ENCODE measurements at regions not wholly inside any gene's neighbourhood (a gene's known extent, or its start where the extent isn't known, plus 50 kb on each side); places are given as distances from the start of the nearest gene placed in this dataset.

- ATAC-seq (ENCODE audit: low FRiP score) (no peak), DNase-seq (ENCODE audit: low spot score) (no peak)
- TF ChIP-seq, protein P1, sequence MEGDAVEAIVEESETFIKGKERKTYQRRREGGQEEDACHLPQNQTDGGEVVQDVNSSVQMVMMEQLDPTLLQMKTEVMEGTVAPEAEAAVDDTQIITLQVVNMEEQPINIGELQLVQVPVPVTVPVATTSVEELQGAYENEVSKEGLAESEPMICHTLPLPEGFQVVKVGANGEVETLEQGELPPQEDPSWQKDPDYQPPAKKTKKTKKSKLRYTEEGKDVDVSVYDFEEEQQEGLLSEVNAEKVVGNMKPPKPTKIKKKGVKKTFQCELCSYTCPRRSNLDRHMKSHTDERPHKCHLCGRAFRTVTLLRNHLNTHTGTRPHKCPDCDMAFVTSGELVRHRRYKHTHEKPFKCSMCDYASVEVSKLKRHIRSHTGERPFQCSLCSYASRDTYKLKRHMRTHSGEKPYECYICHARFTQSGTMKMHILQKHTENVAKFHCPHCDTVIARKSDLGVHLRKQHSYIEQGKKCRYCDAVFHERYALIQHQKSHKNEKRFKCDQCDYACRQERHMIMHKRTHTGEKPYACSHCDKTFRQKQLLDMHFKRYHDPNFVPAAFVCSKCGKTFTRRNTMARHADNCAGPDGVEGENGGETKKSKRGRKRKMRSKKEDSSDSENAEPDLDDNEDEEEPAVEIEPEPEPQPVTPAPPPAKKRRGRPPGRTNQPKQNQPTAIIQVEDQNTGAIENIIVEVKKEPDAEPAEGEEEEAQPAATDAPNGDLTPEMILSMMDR (IDR thresholded peaks at IDR 0.05) = no peak
Measured at GRCh38 chr3:105210141-105210540, 156.6 kb upstream of the ALCAM start.

DNA sequence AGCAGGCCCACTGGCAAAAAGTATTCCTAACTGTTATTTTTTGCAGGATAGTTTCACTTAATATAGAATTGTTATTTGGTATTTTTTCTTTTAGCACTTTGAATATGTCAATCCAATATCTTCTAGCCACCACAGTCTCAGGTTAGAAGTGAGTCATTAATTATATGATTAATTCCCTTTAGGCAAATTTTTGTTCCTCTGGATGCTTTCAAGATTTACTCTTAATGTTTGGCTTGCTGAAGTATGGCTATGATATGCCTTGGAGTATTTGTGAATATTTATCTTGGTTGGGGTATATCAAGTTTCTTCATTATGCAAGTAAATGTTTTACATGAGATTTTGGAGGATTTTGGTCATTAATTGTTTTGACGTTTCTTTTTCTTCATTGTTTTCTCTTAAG, 152.1 kb upstream of the ALCAM start:
- no peak for ATAC-seq (ENCODE audit: low FRiP score)
- TF ChIP-seq, protein P1 (IDR thresholded peaks at IDR 0.05) = no peak
- DNase-seq (ENCODE audit: low spot score) = no peak

GRCh38 chr3:105222568-105223093, 144.1 kb upstream of the ALCAM start:
- no peak for ATAC-seq (ENCODE audit: low FRiP score)
- DNase-seq (ENCODE audit: low spot score) = no peak

DNA sequence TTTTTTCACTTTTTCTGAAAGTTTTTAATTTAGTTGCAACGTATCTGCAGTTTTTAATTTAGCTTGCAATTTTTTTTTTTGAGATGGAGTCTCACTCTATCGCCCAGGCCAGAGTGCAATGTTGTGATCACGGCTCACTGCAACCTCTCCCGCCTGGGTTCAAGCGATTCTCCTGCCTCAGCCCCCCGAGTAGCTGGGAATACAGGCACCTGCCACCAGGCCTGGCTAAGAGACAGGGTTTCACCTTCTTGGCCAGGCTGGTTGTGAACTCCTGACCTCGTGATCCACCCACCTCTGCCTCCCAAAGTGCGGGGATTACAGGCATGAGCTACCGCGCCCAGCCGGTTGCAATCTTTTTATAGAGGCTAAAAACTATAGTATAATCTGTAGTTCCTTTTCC, 142.9 kb upstream of the ALCAM start:
- no peak for DNase-seq (ENCODE audit: low spot score)
- no peak for ATAC-seq (ENCODE audit: low FRiP score)
- TF ChIP-seq, protein P1 (IDR thresholded peaks at IDR 0.05) = no peak

More at GRCh38 chr3:105222568-105223093, 144.1 kb upstream of the ALCAM start:
- TF ChIP-seq, protein P1 (IDR thresholded peaks at IDR 0.05) = no peak

DNA sequence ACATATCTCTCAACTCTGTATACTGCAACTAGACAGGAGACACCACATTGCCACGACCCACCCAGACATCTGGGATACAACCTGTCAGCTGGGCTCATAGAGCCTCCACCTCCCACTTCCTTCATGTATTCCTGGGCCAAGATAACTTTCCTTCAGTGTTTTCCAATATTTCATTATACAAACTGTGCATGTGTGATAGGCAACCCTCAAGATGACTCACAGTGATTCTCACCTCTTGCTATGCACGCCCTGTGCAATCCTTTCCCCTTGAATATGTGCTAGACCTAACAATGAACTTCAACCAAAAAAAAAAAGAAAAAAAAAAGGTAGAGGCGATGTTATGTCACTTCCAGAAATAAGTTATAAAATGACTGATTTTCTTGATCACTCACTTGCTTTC, 138.0 kb upstream of the ALCAM start:
- TF ChIP-seq, protein P1 (IDR thresholded peaks at IDR 0.05) = no peak
- ATAC-seq (ENCODE audit: low FRiP score) (no peak), DNase-seq (ENCODE audit: low spot score) (no peak)

DNA sequence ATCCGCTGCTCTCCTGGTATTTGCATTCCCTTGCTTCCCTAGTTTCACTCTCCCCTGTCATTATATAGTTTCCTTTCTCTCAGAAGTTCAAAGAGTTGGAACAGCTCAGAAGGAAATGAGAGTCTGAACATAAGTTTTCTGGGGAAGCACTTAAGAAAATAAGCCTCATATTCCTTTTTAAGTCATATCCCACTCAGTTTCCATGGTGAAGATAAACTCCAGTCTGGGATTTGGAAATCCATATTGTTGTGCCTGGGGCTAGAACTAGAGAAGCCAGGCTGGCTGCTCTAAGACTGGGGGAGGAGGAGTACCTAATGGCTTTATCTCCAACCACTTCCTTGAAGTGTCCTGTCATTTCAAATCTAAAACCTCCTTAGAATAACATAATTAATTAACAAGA, 134.2 kb upstream of the ALCAM start:
- TF ChIP-seq, protein P1 (IDR thresholded peaks at IDR 0.05) = no peak
- DNase-seq (ENCODE audit: low spot score) (no peak), ATAC-seq (ENCODE audit: low FRiP score) (no peak)

GRCh38 chr3:105233010-105233409, 133.7 kb upstream of the ALCAM start:
- no peak for DNase-seq (ENCODE audit: low spot score)
- TF ChIP-seq, protein P1 (IDR thresholded peaks at IDR 0.05) = no peak
- ATAC-seq (ENCODE audit: low FRiP score) = no peak
